ENCODE measurements at regions not wholly inside any gene's neighbourhood (a gene's known extent, or its start where the extent isn't known, plus 50 kb on each side); places are given as distances from the start of the nearest gene placed in this dataset.
A peak's percentile ranks its signal among the peaks of the same experiment; 100 is the strongest.

DNA sequence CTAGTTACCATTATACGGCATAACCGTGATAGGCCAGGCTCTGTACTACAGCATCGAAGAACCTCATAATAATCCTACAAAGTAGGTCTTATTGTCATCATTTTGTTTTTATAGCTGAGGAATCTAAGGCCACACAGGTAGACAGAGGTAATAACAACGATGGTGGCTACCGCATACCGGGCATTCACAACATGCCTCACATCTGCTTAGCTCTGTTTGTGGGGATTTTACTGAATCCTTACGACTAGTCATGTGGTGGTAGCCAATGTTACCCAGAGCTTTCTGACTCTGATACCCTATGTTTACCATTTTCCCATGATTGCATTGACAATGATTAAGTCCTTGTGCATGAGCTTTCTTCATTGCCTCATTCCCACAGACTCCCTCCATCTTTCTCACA, 269.4 kb downstream of the TCF7L2 start:
- Histone ChIP-seq H3K4me1 (ENCODE audit: insufficient read depth, low read length, poor library complexity, severe bottlenecking) (peaks cover 7% of the 10 kb centered on the region), H3K36me3 (ENCODE audit: insufficient read depth, low read length, poor library complexity, severe bottlenecking) (no peaks in the 10 kb centered on the region), H3K9me3 (ENCODE audit: low read depth, low read length, poor library complexity, severe bottlenecking) (no peaks in the 10 kb centered on the region), H3K27me3 (replicated peaks; ENCODE audit: insufficient read depth, low read depth, low read length, poor library complexity) (no peaks in the 10 kb centered on the region), H3K27ac (ENCODE audit: low read depth, low read length, poor library complexity, severe bottlenecking) (no peak overlapping the region), H3K4me3 (ENCODE audit: low read depth, low read length, poor library complexity, severe bottlenecking) (no peak overlapping the region)
- TF ChIP-seq, protein P1, sequence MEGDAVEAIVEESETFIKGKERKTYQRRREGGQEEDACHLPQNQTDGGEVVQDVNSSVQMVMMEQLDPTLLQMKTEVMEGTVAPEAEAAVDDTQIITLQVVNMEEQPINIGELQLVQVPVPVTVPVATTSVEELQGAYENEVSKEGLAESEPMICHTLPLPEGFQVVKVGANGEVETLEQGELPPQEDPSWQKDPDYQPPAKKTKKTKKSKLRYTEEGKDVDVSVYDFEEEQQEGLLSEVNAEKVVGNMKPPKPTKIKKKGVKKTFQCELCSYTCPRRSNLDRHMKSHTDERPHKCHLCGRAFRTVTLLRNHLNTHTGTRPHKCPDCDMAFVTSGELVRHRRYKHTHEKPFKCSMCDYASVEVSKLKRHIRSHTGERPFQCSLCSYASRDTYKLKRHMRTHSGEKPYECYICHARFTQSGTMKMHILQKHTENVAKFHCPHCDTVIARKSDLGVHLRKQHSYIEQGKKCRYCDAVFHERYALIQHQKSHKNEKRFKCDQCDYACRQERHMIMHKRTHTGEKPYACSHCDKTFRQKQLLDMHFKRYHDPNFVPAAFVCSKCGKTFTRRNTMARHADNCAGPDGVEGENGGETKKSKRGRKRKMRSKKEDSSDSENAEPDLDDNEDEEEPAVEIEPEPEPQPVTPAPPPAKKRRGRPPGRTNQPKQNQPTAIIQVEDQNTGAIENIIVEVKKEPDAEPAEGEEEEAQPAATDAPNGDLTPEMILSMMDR (conservative IDR thresholded peaks at IDR 0.05; ENCODE audit: low read depth, low read length), result no peak
- no peak for TF ChIP-seq EZH2 (IDR thresholded peaks at IDR 0.05; ENCODE audit: borderline replicate concordance, low read depth, low read length, poor library complexity, severe bottlenecking)
- ChIA-PET POLR2A (ENCODE audit: low non-redundant PET) (no interaction called here), CTCF (no interaction called here)
- intact Hi-C loops (cut with micrococcal nuclease; ENCODE audit: unreplicated experiment), result no loop called here
- no TSS peak for BruUV-seq (replicated peaks)
- no peak for DNase-seq (ENCODE audit: low spot score)

DNA sequence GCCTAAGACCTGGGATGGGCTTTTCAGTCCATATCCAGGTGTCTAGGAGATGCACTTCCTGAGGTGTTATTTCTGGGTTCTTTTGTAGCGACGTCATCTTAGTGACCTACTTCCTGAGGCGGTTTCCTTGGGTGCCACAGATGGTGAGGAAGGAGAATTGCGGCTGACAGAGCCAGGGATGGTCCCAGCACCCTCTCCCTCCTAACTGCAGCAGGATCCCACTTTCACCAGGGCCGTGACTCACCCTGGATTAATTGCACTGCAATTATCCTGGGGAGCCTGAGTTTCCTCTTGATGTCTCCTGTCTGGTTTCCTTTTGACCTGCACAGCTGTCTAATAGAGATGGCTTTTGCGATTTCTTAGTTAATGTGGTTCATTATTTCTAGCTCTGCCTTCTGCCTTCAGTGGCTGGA, 271.7 kb downstream of the TCF7L2 start:
- Histone ChIP-seq H3K36me3 (ENCODE audit: insufficient read depth, low read length, poor library complexity, severe bottlenecking) (no peaks in the 10 kb centered on the region), H3K4me3 (ENCODE audit: low read depth, low read length, poor library complexity, severe bottlenecking) (no peak overlapping the region), H3K27ac (ENCODE audit: low read depth, low read length, poor library complexity, severe bottlenecking) (no peak overlapping the region), H3K27me3 (replicated peaks; ENCODE audit: insufficient read depth, low read depth, low read length, poor library complexity) (no peaks in the 10 kb centered on the region), H3K4me1 (ENCODE audit: insufficient read depth, low read length, poor library complexity, severe bottlenecking) (peaks cover 7% of the 10 kb centered on the region), H3K9me3 (ENCODE audit: low read depth, low read length, poor library complexity, severe bottlenecking) (no peaks in the 10 kb centered on the region)
- intact Hi-C loops (cut with micrococcal nuclease; ENCODE audit: unreplicated experiment), result no loop called here
- CTCF ChIA-PET, result interaction anchor here (0.6 kb wide), 1 partner anchor 114 kb away, joined by 3 read pairs; no protein-coding TSS in a partner anchor
- TF ChIP-seq, protein P1 (conservative IDR thresholded peaks at IDR 0.05; ENCODE audit: low read depth, low read length), result no peak
- no peak for TF ChIP-seq EZH2 (IDR thresholded peaks at IDR 0.05; ENCODE audit: borderline replicate concordance, low read depth, low read length, poor library complexity, severe bottlenecking)
- POLR2A ChIA-PET (ENCODE audit: low non-redundant PET), result interaction anchor here (0.5 kb wide), 1 partner anchor 1093 kb away, joined by 7 read pairs; no protein-coding TSS in a partner anchor
- DNase-seq (ENCODE audit: low spot score), result peak; percentile 83
- no TSS peak for BruUV-seq (replicated peaks)

DNA sequence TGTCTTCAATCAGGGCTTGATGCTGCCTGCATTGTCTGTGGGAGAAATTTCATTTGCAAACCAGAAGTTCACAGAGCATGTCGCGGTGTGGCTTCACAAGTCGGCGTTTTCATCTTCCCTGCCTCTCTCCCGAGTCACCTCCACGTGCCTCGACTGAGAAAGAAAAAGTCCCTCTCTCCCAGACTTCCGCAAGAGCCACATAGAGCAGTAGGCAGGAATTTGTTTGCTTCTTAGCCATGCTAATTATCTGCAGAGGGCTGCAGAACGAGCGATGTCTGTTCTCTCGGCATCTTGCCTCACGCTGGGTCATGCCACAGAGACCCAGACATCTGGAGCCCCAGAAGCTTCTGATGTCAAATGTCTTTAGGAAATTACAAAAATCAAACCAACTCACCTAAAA, 272.2 kb downstream of the TCF7L2 start:
- no peak for TF ChIP-seq EZH2 (IDR thresholded peaks at IDR 0.05; ENCODE audit: borderline replicate concordance, low read depth, low read length, poor library complexity, severe bottlenecking)
- TF ChIP-seq, protein P1 (conservative IDR thresholded peaks at IDR 0.05; ENCODE audit: low read depth, low read length), result no peak
- Histone ChIP-seq H3K27ac (ENCODE audit: low read depth, low read length, poor library complexity, severe bottlenecking) (no peak overlapping the region), H3K36me3 (ENCODE audit: insufficient read depth, low read length, poor library complexity, severe bottlenecking) (no peaks in the 10 kb centered on the region), H3K4me3 (ENCODE audit: low read depth, low read length, poor library complexity, severe bottlenecking) (no peak overlapping the region), H3K27me3 (replicated peaks; ENCODE audit: insufficient read depth, low read depth, low read length, poor library complexity) (no peaks in the 10 kb centered on the region), H3K4me1 (ENCODE audit: insufficient read depth, low read length, poor library complexity, severe bottlenecking) (peaks cover 7% of the 10 kb centered on the region), H3K9me3 (ENCODE audit: low read depth, low read length, poor library complexity, severe bottlenecking) (no peaks in the 10 kb centered on the region)
- CTCF ChIA-PET, result no interaction called here
- DNase-seq (ENCODE audit: low spot score), result peak; percentile 18
- POLR2A ChIA-PET (ENCODE audit: low non-redundant PET), result interaction anchor here (0.5 kb wide), 1 partner anchor 1093 kb away, joined by 7 read pairs; no protein-coding TSS in a partner anchor
- intact Hi-C loops (cut with micrococcal nuclease; ENCODE audit: unreplicated experiment), result no loop called here
- BruUV-seq (replicated peaks), result no TSS peak
